Activated T-cell treated with anti-CD3 and anti-CD28 coated beads, Interleukin-2, amount 50 U/mL, for 24 hours (primary cell): ENCODE measurements at regions not wholly inside any gene's neighbourhood (a gene's known extent, or its start where the extent isn't known, plus 50 kb on each side); places are given as distances from the start of the nearest gene placed in this dataset.

Experiments
- DNase-seq: peaks from one replicate; pipeline ENCODE4 v3.0.0-alpha.2; 2020
- H3K27ac Mint-ChIP-seq: 2 replicates; pipeline ENCODE4 v1.8.0; 2020; ENCODE audit warnings: mild to moderate bottlenecking, mixed read lengths
- H3K27me3 Mint-ChIP-seq: 2 replicates; pipeline ENCODE4 v1.8.0; 2020; ENCODE audit warnings: mixed read lengths
- H3K36me3 Mint-ChIP-seq: 2 replicates; pipeline ENCODE4 v1.8.0; 2020; ENCODE audit warnings: low read depth, mixed read lengths
- H3K4me1 Mint-ChIP-seq: 2 replicates; pipeline ENCODE4 v1.8.0; 2020; ENCODE audit warnings: low read depth, mixed read lengths
- H3K4me3 Mint-ChIP-seq: 2 replicates; pipeline ENCODE4 v1.8.0; 2020; ENCODE audit warnings: mild to moderate bottlenecking, moderate library complexity, mixed read lengths
- H3K9me3 Mint-ChIP-seq: 2 replicates; pipeline ENCODE4 v1.8.0; 2020; ENCODE audit warnings: mixed read lengths

DNA sequence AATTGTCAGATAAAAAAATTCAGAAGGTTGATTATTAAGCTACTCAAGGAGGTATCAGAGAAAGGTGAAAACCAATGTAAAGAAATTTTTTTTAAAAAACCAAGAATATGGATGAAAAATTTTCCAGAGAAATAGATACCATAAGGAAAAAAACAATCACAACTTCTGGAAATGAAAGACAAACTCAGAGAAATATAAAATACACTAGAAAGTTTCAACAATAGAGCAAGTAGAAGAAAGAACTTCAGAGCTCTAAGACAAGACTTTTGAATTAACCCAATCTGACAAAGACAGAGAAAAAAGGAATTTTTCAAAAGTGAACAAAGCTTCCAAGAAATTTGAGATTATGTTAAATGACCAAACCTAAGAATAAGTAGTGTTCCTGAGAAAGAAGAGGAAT is 62.9 kb upstream of the TEAD1 start:
- H3K27ac Mint-ChIP-seq: no peak overlapping the region
- H3K4me1 Mint-ChIP-seq: no peaks in the 10 kb centered on the region
- no peak overlapping the region for H3K4me3 Mint-ChIP-seq
- no peaks in the 10 kb centered on the region for H3K36me3 Mint-ChIP-seq
- no peak for DNase-seq
- peaks cover 25% of the 10 kb centered on the region for H3K27me3 Mint-ChIP-seq
- peaks cover 29% of the 10 kb centered on the region for H3K9me3 Mint-ChIP-seq

DNA sequence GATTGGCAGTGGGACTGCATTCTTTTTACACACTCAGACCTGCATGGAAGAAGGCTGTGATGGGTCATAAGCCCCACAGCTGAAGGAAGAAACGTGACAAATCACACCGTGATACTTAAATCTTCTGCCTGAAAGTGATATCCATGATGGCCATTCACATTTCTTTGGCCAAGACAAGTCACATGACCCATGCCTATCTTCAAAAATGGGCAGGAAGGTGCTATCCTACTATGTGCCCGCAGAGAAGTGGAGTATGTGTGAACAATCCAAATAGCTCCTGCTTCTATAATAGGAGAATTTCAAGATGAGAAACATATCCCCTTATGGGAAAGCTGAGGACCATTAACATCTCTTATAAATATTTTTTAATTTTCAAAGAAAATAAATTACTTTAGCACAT is 56.6 kb upstream of the TEAD1 start:
- H3K9me3 Mint-ChIP-seq: peaks cover 13% of the 10 kb centered on the region
- H3K27me3 Mint-ChIP-seq: peaks cover 8% of the 10 kb centered on the region
- no peak overlapping the region for H3K27ac Mint-ChIP-seq
- no peaks in the 10 kb centered on the region for H3K36me3 Mint-ChIP-seq
- DNase-seq: no peak
- no peaks in the 10 kb centered on the region for H3K4me1 Mint-ChIP-seq
- no peak overlapping the region for H3K4me3 Mint-ChIP-seq

DNA sequence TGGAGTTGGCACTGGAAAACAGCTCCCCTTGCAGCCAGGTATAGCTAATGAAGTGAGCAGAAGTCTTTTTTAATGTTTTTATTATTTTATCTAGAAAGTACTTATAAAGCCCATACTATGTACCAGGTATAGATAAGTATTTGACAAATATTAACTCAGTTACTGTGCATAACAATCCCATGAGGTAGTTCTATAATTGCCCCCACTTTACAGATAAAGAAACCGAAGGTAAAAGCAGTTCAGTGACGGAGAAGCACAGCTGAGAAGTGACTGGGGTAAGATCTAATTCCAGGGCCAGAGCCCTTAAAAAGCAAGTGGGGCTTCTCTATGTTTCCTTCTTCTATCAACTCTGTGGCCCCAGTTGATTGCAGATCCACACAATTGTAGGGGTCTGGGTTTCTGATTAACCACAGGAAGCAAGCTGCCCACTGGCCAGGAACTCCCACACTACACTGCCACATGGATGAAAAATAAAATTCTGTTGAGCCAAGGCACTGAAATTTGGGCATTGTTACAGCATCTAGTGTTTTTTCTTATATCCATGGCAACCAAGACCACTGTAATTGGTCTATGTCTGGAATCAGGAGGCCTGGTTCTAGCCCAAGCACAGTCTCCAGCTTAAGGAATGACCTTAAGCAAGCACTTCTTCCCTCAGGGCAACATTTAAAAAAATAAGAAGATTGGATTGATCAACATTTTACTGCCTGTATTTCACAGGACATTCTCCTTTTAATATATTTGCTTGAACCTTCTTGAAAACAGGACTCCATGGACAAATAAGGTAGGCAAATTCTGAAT is 55.3 kb upstream of the TEAD1 start:
- H3K4me1 Mint-ChIP-seq: no peaks in the 10 kb centered on the region
- no peaks in the 10 kb centered on the region for H3K36me3 Mint-ChIP-seq
- H3K27me3 Mint-ChIP-seq: peaks cover 4% of the 10 kb centered on the region
- H3K4me3 Mint-ChIP-seq: no peak overlapping the region
- peaks cover 18% of the 10 kb centered on the region for H3K9me3 Mint-ChIP-seq
- no peak overlapping the region for H3K27ac Mint-ChIP-seq
- DNase-seq: no peak

DNA sequence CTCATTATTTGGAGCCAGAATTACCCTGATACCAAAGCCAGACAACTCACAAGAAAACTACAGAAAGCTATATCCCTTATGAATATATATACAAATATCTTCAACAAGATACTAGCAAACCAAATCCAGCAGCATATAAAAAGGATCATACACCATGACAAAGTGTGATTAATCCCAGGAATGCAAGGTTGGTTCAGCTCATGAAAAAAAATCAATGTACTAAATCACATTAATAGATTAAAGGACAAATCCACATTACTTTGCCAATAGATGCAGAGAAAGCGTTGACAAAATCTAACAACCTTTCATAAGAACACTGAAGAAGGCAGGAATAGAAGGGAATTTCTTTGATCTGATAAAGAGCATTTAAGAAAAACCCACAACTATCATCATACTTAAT is 50.4 kb upstream of the TEAD1 start:
- peaks cover 12% of the 10 kb centered on the region for H3K27me3 Mint-ChIP-seq
- H3K36me3 Mint-ChIP-seq: no peaks in the 10 kb centered on the region
- no peak overlapping the region for H3K4me3 Mint-ChIP-seq
- H3K9me3 Mint-ChIP-seq: peaks cover 19% of the 10 kb centered on the region
- DNase-seq: no peak
- no peaks in the 10 kb centered on the region for H3K4me1 Mint-ChIP-seq
- H3K27ac Mint-ChIP-seq: no peak overlapping the region
